ENCODE measurements at regions not wholly inside any gene's neighbourhood (a gene's known extent, or its start where the extent isn't known, plus 50 kb on each side); places are given as distances from the start of the nearest gene placed in this dataset.

DNA sequence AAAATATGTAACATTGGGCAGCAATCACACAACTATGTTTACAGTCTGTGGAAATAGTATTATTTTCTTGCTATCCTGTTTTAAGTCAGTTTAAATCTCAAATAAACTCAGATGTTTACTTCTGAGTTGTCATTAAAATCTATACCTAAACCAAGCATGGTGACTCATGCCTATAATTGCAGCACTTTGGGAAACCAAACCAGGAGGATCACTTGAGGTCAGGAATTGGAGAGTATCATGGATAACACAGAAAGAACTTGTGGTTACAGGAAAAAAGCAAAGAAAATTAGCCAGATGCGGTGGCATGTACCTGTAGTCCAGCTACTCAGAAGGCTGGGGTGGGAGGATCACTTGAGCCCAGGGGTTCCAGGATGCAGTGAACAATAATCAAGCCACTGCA lies 631.6 kb upstream of the EPHA6 start:
- DNase-seq (ENCODE audit: low spot score) (no peak), ATAC-seq (no peak)
- 0 out of 3 replicates have a peak, but pooled peaks cover 2% of the 10 kb centered on the region for H3K9me3 Mint-ChIP-seq
- no peak overlapping the region for H3K27ac Mint-ChIP-seq
- TF ChIP-seq CREB1 (CRISPR knock-in tag; IDR thresholded peaks at IDR 0.05; ENCODE audit: low read depth), result no peak
- no peak for TF ChIP-seq ZNF114 (CRISPR knock-in tag; IDR thresholded peaks at IDR 0.05)
- TF ChIP-seq EZH2phosphoT487 (IDR thresholded peaks at IDR 0.05; ENCODE audit: unreplicated experiment), result no peak
- TF ChIP-seq, protein P1, sequence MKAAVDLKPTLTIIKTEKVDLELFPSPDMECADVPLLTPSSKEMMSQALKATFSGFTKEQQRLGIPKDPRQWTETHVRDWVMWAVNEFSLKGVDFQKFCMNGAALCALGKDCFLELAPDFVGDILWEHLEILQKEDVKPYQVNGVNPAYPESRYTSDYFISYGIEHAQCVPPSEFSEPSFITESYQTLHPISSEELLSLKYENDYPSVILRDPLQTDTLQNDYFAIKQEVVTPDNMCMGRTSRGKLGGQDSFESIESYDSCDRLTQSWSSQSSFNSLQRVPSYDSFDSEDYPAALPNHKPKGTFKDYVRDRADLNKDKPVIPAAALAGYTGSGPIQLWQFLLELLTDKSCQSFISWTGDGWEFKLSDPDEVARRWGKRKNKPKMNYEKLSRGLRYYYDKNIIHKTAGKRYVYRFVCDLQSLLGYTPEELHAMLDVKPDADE (IDR thresholded peaks at IDR 0.05), result no peak
- no peak for TF ChIP-seq STAT1 (IDR thresholded peaks at IDR 0.05; ENCODE audit: unreplicated experiment)
- TF ChIP-seq, protein P2, sequence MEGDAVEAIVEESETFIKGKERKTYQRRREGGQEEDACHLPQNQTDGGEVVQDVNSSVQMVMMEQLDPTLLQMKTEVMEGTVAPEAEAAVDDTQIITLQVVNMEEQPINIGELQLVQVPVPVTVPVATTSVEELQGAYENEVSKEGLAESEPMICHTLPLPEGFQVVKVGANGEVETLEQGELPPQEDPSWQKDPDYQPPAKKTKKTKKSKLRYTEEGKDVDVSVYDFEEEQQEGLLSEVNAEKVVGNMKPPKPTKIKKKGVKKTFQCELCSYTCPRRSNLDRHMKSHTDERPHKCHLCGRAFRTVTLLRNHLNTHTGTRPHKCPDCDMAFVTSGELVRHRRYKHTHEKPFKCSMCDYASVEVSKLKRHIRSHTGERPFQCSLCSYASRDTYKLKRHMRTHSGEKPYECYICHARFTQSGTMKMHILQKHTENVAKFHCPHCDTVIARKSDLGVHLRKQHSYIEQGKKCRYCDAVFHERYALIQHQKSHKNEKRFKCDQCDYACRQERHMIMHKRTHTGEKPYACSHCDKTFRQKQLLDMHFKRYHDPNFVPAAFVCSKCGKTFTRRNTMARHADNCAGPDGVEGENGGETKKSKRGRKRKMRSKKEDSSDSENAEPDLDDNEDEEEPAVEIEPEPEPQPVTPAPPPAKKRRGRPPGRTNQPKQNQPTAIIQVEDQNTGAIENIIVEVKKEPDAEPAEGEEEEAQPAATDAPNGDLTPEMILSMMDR (conservative IDR thresholded peaks at IDR 0.05; ENCODE audit: low read depth in 2 of 2), result no peak
- TF ChIP-seq, protein P3, sequence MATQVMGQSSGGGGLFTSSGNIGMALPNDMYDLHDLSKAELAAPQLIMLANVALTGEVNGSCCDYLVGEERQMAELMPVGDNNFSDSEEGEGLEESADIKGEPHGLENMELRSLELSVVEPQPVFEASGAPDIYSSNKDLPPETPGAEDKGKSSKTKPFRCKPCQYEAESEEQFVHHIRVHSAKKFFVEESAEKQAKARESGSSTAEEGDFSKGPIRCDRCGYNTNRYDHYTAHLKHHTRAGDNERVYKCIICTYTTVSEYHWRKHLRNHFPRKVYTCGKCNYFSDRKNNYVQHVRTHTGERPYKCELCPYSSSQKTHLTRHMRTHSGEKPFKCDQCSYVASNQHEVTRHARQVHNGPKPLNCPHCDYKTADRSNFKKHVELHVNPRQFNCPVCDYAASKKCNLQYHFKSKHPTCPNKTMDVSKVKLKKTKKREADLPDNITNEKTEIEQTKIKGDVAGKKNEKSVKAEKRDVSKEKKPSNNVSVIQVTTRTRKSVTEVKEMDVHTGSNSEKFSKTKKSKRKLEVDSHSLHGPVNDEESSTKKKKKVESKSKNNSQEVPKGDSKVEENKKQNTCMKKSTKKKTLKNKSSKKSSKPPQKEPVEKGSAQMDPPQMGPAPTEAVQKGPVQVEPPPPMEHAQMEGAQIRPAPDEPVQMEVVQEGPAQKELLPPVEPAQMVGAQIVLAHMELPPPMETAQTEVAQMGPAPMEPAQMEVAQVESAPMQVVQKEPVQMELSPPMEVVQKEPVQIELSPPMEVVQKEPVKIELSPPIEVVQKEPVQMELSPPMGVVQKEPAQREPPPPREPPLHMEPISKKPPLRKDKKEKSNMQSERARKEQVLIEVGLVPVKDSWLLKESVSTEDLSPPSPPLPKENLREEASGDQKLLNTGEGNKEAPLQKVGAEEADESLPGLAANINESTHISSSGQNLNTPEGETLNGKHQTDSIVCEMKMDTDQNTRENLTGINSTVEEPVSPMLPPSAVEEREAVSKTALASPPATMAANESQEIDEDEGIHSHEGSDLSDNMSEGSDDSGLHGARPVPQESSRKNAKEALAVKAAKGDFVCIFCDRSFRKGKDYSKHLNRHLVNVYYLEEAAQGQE (IDR thresholded peaks at IDR 0.05; ENCODE audit: unreplicated experiment), result no peak
- TF ChIP-seq NANOG (IDR thresholded peaks at IDR 0.05; ENCODE audit: borderline replicate concordance), result no peak
- TF ChIP-seq POLR2AphosphoS5 (IDR thresholded peaks at IDR 0.05; ENCODE audit: low read depth), result no peak
- TF ChIP-seq ZNF331 (CRISPR knock-in tag; IDR thresholded peaks at IDR 0.05; ENCODE audit: low read depth), result no peak
- TF ChIP-seq, protein P4, sequence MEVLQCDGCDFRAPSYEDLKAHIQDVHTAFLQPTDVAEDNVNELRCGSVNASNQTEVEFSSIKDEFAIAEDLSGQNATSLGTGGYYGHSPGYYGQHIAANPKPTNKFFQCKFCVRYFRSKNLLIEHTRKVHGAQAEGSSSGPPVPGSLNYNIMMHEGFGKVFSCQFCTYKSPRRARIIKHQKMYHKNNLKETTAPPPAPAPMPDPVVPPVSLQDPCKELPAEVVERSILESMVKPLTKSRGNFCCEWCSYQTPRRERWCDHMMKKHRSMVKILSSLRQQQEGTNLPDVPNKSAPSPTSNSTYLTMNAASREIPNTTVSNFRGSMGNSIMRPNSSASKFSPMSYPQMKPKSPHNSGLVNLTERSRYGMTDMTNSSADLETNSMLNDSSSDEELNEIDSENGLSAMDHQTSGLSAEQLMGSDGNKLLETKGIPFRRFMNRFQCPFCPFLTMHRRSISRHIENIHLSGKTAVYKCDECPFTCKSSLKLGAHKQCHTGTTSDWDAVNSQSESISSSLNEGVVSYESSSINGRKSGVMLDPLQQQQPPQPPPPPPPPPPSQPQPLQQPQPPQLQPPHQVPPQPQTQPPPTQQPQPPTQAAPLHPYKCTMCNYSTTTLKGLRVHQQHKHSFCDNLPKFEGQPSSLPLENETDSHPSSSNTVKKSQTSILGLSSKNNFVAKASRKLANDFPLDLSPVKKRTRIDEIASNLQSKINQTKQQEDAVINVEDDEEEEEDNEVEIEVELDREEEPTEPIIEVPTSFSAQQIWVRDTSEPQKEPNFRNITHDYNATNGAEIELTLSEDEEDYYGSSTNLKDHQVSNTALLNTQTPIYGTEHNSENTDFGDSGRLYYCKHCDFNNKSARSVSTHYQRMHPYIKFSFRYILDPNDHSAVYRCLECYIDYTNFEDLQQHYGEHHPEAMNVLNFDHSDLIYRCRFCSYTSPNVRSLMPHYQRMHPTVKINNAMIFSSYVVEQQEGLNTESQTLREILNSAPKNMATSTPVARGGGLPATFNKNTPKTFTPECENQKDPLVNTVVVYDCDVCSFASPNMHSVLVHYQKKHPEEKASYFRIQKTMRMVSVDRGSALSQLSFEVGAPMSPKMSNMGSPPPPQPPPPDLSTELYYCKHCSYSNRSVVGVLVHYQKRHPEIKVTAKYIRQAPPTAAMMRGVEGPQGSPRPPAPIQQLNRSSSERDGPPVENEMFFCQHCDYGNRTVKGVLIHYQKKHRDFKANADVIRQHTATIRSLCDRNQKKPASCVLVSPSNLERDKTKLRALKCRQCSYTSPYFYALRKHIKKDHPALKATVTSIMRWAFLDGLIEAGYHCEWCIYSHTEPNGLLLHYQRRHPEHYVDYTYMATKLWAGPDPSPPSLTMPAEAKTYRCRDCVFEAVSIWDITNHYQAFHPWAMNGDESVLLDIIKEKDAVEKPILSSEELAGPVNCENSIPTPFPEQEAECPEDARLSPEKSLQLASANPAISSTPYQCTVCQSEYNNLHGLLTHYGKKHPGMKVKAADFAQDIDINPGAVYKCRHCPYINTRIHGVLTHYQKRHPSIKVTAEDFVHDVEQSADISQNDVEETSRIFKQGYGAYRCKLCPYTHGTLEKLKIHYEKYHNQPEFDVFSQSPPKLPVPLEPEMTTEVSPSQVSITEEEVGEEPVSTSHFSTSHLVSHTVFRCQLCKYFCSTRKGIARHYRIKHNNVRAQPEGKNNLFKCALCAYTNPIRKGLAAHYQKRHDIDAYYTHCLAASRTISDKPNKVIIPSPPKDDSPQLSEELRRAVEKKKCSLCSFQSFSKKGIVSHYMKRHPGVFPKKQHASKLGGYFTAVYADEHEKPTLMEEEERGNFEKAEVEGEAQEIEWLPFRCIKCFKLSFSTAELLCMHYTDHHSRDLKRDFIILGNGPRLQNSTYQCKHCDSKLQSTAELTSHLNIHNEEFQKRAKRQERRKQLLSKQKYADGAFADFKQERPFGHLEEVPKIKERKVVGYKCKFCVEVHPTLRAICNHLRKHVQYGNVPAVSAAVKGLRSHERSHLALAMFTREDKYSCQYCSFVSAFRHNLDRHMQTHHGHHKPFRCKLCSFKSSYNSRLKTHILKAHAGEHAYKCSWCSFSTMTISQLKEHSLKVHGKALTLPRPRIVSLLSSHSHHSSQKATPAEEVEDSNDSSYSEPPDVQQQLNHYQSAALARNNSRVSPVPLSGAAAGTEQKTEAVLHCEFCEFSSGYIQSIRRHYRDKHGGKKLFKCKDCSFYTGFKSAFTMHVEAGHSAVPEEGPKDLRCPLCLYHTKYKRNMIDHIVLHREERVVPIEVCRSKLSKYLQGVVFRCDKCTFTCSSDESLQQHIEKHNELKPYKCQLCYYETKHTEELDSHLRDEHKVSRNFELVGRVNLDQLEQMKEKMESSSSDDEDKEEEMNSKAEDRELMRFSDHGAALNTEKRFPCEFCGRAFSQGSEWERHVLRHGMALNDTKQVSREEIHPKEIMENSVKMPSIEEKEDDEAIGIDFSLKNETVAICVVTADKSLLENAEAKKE (CRISPR knock-in tag; IDR thresholded peaks at IDR 0.05), result no peak
- no peak for TF ChIP-seq EZH2 (IDR thresholded peaks at IDR 0.05; ENCODE audit: low read depth, unreplicated experiment)
- TF ChIP-seq JUNB (IDR thresholded peaks at IDR 0.05; ENCODE audit: unreplicated experiment), result no peak
- Histone ChIP-seq H3K4me3 (no peak overlapping the region), H3K79me2 (replicated peaks; ENCODE audit: insufficient read depth) (no peaks in the 10 kb centered on the region), H3K4me1 (ENCODE audit: insufficient read depth) (no peaks in the 10 kb centered on the region), H3K4me2 (no peak overlapping the region), H2AFZ (no peak overlapping the region), H3K36me3 (ENCODE audit: insufficient read depth) (no peaks in the 10 kb centered on the region), H3K27ac (ENCODE audit: low read depth) (no peak overlapping the region), H3K9me2 (ENCODE audit: insufficient read depth) (0 out of 2 replicates have a peak, but pooled peaks cover 4% of the 10 kb centered on the region), H4K20me1 (replicated peaks; ENCODE audit: insufficient read depth) (no peaks in the 10 kb centered on the region), H3K27me3 (ENCODE audit: insufficient read depth) (no peaks in the 10 kb centered on the region), H3F3A (replicated peaks; ENCODE audit: low read depth) (no peaks in the 10 kb centered on the region)
- no peaks in the 10 kb centered on the region for H3K36me3 Mint-ChIP-seq (ENCODE audit: low read depth)
- no peaks in the 10 kb centered on the region for H3K27me3 Mint-ChIP-seq (ENCODE audit: insufficient read depth, low read depth, poor library complexity)
- no peaks in the 10 kb centered on the region for H3K4me1 Mint-ChIP-seq
- no peak overlapping the region for H3K4me3 Mint-ChIP-seq
